DMS 273 treated with DMSO at 0.1 percent for 48 hours (cell line): ENCODE measurements at regions not wholly inside any gene's neighbourhood (a gene's known extent, or its start where the extent isn't known, plus 50 kb on each side); places are given as distances from the start of the nearest gene placed in this dataset.
"Not testable (repeated sequence)": the region's sequence is repeated elsewhere in the genome, so short reads cannot be mapped to it uniquely, and the experiment has no call there.

ENCODE experiments used
- DNase-seq: peaks from one replicate; lab custom pipeline; 2025; lab: John Stamatoyannopoulos, UW

DNA sequence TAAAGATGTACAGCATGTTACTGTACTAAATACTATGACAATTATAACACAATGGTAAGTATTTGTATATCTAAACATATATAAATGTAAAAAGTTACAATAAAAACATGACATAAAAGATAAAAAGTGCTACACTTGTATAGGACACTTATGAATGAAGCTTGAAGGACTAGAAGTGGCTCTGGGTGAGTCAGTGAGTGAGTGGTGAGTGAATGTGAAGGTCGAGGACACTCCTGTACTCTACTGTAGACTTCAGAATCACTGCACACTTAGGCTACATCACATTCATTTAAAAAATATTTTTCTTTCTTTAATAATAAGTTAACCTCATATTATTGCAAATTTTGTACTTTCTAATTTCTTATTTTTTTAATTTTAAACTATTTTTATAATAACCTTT lies 1476.7 kb upstream of the CDH8 start:
- no peak for DNase-seq

DNA sequence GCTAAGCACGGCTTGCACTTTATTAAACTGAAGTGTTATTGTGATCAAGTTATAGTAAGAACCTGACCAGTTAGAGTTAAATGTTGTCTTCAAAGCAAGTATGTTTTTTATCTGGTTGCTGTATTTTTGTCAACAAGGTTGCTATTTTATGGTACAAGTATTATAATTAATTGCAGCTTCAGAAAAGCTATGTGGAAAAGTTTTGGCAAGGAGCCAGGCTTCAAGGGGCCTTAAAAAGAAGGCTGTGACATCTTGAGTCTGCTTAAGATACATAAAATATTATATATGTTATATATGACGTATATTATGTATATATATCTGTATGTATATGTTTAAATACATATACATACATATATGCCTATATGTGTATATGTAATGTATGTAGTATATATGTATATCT lies 1461.2 kb upstream of the CDH8 start:
- DNase-seq: no peak

DNA sequence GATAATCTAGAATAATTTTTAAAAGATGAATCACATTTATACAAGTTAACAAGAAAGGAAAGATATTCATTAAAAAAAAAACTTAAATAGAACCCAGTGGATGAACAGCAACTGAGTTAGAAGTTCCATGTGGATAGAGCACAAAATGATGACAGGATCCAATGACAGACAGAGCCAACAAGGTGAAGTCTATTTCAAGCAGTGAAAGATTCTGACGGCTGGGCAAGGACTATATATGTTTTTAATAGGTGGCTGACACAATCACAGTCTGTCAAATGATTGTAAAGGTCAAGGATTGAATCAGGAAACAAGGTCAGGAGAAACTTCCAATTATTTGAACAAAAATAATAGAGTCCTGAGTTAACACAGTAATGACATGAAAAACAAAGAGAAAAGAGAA lies 1460.0 kb upstream of the CDH8 start:
- no peak for DNase-seq

DNA sequence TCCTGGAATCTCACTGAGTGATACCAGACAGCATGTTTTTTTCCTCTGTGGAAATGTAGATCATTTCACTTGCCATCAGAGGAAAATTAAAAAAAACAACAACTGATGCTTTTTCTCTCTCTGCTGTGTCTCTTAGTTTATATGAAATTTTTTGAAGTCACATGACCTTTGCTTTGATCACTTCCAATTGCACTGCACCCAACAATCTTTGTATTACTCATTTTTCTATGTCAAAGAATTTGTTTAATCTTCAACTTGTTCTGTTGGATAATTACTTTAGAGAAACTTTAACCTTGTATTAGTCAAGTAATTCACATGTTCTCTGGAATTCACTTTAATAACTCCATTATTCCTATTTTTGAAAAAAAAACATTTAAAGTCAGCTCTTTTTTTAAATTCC lies 1452.7 kb upstream of the CDH8 start:
- no peak for DNase-seq

DNA sequence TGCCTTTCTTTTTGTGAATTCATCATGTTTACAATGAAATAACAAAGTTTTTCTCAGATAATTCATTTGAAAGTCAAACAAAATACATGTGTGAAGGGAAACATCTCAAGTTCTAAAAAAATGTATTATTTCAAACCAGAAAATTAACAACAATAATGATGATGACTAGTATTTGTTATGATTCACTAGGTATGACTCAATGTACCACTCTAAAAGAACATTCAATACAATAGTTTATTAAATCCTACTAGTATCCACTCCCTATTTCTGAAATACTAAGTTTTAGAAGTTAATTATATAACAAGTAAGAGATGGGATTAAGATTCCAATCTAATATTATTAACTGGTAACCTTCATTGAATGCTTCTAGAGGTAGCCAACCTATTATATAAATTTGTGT lies 1444.8 kb upstream of the CDH8 start:
- DNase-seq: no peak

DNA sequence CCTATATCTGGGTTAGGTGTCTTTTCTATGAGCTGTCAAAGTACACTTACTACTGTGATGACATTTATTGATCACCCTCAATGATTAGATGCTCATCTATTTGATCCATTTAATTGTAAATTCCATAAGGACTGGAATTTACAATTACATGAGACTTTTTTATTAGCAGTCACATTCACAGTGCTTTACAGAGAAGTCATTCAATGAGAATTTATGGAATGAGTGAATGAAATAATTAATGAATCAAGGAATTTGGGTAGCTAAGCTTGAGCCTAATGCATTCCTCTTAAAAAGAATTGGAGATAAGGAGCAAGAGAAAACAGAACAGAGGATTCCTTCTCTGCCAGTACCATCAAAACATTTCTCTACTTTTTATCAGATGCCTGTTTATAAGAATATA lies 1437.5 kb upstream of the CDH8 start:
- no peak for DNase-seq

DNA sequence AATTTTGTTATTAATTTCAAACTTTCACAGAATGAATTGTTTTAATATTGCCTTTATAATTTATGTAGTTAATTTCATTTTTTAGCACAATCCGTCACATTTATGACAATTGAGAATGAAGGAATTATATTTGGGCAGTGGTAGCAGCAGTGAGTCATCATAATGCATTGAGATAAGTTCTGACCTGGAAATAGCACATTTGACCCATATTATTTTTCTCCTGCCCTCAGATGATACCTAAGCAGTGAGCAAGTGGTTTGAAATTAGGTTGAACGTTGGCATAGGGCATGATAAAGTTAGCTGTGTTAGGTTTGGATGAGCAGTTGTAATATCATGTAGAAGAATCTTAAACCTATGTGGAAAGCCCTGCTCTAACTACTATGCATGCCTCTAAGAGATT lies 1431.3 kb upstream of the CDH8 start:
- DNase-seq: no peak

DNA sequence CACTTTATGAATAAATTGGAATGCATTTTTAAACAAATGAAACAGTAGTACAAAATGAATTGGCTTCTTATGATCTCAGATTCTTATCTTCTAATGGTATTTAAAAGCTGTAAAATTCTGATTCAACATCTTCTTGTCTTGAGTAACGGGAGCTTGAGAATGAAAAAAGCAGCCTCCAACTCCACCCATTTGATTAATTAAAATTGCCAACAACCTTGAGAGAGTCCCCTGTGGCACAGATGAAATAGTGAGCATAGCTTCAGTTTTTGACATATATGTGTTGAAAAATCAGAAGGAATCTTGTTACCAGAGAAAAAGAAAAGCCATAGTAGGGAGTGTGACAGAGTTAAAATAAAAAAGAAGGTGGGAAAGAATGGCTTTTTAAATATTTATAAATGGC lies 1426.1 kb upstream of the CDH8 start:
- no peak for DNase-seq

DNA sequence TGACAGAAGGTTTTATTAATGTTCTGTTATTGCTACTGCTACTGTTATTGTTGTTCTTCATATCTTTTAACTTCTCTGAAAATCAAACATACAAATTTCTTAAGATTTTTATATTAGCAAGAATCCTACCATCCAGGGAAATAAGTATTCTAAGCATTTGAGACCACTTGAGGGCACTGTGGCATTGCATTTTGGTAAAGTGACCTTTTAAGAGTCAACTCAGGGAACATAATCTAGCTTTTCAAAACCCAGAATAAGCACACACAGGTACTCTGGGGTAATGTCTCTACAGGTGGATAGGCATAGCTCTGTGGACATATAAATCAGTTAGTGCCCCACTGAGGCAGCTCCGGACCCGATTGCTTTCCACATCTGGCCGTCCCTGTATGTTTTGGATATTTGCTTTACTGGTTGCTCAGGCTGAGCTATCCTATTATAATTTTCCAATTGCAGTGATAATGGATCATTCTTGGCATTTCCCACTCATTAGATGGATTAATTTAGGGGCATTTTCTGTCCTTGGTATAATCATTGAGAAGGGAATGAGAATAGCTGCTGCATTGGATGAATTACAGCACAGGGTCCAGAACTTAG lies 1425.1 kb upstream of the CDH8 start:
- no peak for DNase-seq

DNA sequence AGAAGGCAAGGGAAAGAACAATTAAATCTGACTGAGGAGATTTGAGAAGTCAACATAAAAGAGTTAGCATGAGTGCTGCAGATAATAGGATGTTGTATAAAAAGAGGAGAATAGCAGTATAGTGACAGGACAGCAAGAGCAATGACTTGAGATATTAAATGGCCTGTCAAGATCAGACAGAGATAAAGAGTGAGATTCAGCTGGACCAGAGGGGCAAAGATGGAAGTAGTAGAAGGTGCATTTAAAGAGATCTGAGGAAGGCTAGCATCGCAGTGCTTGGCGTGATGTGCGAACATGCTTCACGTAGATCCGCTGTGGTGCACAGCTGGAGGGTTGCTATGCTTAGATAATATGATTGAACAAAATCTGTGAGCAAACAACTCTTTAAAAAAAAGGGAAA lies 1422.6 kb upstream of the CDH8 start:
- DNase-seq: no peak

DNA sequence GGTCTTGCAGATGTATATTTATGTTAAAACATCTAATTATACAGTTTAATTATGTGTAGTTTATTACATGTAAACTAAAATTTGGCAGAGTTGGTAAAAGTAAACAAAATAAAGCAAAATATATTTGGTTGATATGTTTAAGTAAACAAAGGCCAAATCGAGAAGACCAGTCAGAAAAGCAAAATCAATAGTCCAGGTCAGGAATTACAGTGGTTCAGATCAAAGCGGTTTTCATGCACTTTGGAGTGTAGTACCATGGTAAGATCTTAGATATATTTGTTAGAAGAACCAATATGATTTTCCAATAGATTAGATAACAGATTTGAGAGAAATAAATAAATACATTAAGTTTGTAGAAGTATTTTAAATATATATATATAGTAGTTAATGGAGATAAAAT lies 1421.6 kb upstream of the CDH8 start:
- DNase-seq: no peak

DNA sequence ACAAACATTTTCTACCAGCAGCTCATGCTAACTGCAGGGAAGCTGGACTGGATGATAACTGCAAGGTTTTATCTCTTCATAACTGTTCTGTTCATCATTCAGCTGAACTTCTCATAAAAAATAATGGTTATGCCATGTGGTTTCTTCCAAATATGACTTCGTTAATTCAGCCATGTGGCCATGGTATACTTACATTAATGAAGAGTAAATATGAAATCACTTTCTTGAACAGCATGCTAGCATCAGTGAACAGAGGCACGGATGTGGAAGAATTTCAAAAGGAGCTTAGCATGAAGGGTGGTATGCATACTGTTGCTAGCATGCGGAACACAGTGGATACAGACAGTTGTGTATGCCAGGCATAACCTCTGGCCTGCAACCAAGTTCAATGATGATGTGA lies 1417.0 kb upstream of the CDH8 start:
- no peak for DNase-seq

DNA sequence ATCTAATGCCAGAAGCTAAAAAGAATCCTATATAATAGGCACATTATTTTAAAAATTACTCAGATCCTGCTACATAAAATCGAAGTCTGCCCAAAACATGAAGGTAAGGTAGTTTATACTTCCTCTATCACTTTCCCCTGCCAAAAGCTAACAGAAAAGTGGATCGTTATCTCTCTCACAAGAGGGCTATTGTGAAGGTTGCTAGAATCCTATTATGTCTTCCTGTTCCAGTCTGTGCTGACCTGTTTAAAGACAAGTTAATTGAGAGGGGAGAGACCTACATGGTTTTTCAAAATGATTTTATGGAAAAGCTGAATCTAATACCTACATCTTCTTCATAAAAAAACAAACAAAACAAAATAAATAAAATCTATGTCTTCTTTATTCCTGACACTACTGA lies 1410.9 kb upstream of the CDH8 start:
- DNase-seq: no peak

DNA sequence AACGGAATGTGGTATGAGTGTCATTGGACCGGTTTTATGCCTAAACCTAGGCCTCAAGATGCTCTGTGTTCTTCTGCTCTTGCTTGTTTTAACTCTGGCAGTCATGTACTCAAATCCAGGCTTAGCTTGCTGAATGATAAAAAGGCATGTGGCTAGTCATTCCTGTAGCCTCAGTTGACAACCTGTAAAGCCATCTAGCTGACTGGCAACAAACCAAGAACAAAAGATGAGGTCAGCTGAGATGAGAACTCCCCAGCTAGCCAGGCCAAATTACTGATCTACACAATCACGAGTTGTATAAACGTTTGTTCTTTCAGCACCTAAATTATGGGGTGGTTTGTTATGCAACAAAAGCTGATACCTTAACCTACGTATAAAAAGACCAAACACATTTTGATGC lies 1406.0 kb upstream of the CDH8 start:
- no peak for DNase-seq

DNA sequence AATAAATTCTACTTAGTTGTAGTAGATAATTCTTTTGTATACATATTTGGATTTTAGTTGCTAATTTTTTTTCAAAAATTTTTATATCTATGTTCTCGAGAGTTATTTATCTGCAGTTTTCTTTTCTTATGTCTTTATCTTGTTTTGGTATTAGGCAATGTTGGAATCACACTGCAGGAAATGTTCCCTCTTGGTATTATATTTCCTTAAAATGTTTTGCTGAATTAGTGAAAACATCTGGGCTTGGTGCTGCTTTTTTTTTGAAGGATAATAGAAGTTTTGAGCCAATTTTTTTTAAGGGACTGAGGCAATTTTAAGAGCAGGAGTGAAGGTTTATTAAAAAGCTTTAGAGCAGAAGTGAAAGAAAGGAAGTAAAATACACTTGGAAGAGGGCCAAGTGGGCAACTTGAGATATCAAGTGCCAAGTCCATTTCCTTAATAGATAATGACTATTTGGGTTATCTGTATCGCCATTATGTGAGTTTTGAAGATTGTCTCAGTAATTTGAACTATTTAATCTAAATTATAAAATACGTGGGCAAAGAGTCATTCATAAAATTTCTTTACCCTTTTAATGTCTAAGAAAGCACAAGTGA lies 1390.1 kb upstream of the CDH8 start:
- DNase-seq: no peak

DNA sequence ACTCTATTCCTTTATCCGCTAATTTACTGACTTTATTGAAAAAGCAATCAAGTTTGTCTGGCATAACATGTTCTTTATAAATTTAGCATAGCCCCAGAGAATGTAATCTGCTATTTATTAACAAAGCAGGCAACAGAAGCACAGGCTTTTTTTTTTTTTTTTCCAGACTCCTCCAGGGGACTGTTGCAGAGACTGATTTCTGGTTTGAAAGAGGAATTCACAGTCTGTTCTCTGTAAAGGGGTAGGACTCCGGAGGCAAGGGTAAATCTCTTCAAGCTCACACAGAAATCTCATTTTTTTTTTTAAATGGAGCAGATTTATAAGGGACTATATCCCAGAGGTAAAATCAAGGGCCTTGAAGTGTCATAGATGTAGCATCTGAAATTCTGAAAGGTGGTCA lies 1386.5 kb upstream of the CDH8 start:
- DNase-seq: no peak

DNA sequence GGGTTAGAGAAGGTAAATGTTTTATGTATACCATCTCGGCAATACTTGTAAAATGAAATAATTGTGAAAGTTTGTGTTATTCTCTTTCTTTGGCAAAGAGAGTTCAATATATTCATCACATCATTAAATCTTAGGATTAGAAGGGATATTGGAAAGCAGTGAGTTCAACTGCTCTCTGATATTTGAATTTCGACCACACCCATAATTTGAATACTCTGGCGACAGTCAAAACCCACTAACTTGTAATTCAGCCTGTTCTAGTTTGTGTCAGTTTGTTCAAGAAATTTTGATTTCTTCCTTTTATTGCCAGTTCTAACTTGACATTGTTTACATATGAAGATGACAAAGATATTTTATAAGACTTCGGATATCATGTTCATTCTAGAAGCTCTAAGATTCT lies 1380.5 kb upstream of the CDH8 start:
- DNase-seq: no peak

DNA sequence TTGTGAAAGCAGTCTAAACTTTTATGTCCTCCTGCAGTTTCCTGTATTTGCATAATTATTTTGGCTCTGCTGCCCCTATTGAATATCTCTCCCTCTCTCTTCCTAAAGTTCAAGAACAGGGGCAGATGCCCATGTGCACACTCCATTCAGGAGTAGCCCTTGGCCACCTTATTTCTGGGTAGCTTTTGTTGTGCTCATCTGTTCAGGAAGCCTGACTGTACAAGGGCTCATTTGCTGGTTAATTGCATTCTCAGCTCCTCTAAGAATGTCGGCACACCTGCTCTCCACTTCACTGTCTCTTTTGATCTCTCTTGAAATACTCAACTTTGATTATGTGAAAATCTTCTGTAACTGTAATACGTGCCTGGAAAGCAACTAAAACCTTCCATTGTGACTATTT lies 1378.8 kb upstream of the CDH8 start:
- no peak for DNase-seq

DNA sequence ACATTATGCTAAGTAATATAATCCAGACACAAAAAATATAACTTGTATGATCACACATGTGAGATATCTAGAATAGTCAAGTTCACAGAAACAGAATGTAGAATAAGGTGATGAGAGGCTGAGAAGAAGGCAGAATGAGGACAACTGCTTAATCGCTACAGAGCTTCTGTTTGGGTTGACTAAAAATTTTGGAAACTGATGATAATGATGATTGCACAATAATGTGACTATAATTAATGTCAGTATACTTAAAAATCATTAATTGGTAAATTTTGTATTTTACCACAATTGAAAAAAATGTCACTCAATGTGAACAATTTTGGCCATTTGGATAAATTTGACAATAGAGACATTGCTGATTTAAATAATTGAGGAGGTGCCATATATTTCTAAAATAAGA lies 1374.4 kb upstream of the CDH8 start:
- no peak for DNase-seq

DNA sequence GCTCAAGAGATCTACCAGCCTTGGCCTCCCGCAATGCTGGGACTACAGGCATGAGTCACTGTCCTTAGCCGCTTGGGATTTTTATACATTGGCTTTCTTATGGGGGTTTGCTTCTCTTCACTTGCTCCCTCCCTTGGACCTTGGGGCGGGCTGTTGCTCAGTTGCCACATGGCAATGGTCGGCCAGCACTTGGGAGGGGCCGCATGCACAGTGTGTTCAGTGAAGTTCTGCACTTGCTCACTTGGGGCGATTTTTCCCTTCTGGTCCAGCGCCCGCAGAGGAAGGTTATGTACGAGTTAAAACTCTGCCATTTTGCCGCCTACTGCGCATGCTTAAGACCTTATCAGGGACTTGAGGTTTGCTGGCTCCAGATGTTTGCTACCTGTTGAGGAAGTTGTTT lies 1367.6 kb upstream of the CDH8 start:
- DNase-seq: no peak

DNA sequence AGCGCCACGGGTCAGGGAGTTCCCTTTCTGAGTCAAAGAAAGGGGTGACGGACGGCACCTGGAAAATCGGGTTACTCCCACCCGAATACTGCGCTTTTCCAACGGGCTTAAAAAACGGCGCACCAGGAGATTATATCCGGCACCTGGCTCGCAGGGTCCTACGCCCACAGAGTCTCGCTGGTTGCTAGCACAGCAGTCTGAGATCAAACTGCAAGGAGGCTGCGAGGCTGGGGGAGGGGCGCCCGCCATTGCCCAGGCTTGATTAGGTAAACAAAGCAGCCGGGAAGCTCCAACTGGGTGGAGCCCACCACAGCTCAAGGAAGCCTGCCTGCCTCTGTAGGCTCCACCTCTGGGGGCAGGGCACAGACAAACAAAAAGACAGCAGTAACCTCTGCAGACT lies 1352.0 kb upstream of the CDH8 start:
- DNase-seq: not testable (repeated sequence)

DNA sequence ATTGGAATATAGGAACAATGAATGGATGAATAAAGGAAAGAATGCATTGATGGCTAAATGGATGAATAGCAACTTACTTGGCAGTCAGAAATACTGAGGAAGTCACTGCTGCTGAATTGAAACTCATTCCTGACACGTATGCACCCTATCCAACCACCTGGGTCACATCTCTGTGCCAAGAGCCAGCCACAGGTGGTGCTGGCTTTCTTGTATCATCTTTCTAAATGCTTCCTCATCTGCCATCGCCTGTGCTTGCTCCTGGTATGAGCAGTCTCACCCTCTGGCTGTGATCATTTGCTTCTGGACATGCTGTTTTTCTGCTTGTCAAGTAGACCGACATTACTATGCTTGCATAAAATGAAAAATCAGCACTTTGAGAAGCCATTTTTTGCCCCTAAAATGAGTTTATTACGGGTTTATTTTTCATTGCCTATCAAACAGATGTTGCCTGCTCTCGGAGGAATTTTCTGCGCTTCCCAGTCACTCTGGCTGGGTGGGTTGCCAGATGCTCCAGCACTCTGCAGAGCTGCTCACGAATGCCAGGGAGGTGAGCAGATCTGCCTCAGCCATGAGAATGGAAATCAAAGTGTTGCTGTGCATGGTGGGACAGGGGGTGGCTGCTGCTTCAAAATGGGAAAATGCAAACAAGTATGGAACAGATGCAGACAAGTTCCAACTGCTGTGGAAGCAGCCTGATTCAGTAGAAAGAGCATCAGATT lies 1349.6 kb upstream of the CDH8 start:
- peak; percentile 58 for DNase-seq

DNA sequence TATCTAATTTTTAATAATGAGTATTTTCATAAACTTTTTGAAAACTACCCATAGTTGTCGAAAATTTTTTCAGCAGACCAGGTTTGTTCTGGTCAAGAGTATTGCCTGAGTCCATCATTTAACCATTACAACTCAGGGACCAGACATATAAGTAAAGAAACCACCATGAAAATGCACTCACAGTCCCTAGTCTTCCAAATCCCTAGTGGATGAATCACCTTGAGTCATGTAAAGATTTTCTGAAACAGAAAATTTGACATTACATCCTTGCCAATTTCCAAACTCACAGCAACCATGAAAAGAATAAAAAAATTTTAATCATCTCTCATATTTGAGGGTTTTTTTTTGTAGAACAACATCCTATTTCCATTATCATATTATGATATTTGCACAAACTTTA lies 1337.5 kb upstream of the CDH8 start:
- no peak for DNase-seq

DNA sequence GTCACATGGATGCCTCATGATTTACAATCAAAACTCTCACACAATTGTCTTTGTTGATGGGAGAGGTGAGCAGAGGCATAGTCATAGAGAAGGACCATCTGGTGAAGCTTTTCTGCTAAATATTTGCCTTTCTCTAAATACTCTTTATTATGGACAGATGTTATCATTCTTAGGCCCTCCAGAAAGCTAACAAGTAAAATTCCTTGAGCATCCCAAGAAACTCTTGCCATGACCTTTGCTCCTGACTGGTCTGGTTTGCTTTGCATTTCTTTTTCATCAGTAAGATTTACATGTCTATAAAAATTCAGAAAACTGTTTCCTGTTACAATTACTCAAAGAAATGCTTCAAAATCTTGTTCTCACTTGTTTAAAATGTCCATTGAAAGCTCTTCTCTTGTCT lies 1336.6 kb upstream of the CDH8 start:
- no peak for DNase-seq
